ENCODE measurements at regions not wholly inside any gene's neighbourhood (a gene's known extent, or its start where the extent isn't known, plus 50 kb on each side); places are given as distances from the start of the nearest gene placed in this dataset.

- no peak for DNase-seq (ENCODE audit: low read depth)
- TF ChIP-seq CTCF (IDR thresholded peaks at IDR 0.05; ENCODE audit: low read depth, low read length, missing control alignments), result no peak
- H3K4me3 ChIP-seq (ENCODE audit: low read depth, low read length), result no peak overlapping the region
Observed at GRCh38 chr2:147086715-147087114, 758.1 kb upstream of the ACVR2A start.

GRCh38 chr2:147083664-147084063 lies 761.2 kb upstream of the ACVR2A start:
- H3K4me3 ChIP-seq (ENCODE audit: low read depth, low read length), result no peak overlapping the region
- no peak for TF ChIP-seq CTCF (IDR thresholded peaks at IDR 0.05; ENCODE audit: low read depth, low read length, missing control alignments)
- DNase-seq (ENCODE audit: low read depth), result no peak

GRCh38 chr2:147082850-147083522 lies 761.8 kb upstream of the ACVR2A start:
- no peak overlapping the region for H3K4me3 ChIP-seq (ENCODE audit: low read depth, low read length)
- peak; percentile 72 for DNase-seq (ENCODE audit: low read depth)
- peak; percentile 83 for TF ChIP-seq CTCF (IDR thresholded peaks at IDR 0.05; ENCODE audit: low read depth, low read length, missing control alignments)

DNA sequence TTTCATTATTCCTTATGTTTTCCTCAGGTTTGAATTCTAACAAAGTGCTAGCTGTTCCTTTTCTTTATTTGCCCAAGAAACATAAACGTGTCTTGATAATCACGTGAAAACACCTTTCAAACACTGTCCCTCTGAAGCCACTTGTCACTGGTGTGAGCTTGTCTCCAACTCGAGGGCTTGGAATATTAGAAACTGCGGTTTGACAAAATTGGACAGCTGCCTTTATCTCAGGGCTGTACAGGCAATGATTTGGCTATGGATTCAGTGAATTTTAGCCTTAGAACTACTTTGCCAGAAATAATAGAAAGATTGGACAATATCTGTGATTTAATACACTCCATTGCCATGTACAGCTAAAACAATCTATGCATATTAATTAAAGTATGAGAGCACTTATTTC lies 763.0 kb upstream of the ACVR2A start:
- no peak overlapping the region for H3K4me3 ChIP-seq (ENCODE audit: low read depth, low read length)
- TF ChIP-seq CTCF (IDR thresholded peaks at IDR 0.05; ENCODE audit: low read depth, low read length, missing control alignments), result no peak
- no peak for DNase-seq (ENCODE audit: low read depth)

- no peak overlapping the region for H3K4me3 ChIP-seq (ENCODE audit: low read depth, low read length)
- no peak for TF ChIP-seq CTCF (IDR thresholded peaks at IDR 0.05; ENCODE audit: low read depth, low read length, missing control alignments)
- DNase-seq (ENCODE audit: low read depth), result no peak
Observed at GRCh38 chr2:147076634-147077033, 768.2 kb upstream of the ACVR2A start.

DNA sequence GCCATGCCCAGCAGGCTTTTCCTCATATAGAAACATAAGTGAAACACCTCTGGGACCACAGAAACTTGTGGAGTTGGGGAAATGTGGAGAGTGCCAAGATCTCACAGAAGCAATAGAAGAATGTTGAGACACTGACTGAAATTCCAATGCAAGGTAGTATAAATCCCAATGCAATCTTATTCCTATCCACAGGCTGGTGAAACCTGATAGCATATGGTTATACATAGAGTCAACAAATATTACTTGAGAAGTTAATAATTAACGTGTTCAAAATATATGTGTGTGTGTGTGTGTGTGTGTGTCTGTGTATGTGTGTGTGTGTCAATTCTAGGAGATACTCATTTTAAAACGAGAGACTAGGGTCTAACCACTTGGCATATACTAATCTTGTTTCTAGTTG lies 776.8 kb upstream of the ACVR2A start:
- no peak for DNase-seq (ENCODE audit: low read depth)
- no peak overlapping the region for H3K4me3 ChIP-seq (ENCODE audit: low read depth, low read length)
- no peak for TF ChIP-seq CTCF (IDR thresholded peaks at IDR 0.05; ENCODE audit: low read depth, low read length, missing control alignments)

DNA sequence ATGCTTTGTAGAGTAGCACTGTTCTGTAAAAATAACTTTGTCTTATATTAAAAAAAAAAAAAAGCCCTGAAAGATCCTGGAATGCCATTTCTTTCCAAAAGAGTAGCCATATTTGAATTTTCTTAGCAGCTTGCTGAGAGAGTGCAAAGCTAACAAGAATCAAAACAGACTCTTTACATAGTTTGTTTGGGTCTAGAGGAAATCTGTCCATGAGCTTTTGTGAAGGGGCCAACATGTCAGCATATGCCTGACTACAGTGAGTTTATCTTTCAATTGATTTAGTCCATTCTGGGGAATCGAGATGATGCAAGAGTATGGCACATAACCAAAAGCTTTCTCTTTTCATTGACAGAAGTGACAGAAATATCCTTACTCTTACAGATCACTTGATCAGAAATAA lies 777.7 kb upstream of the ACVR2A start:
- no peak for DNase-seq (ENCODE audit: low read depth)
- TF ChIP-seq CTCF (IDR thresholded peaks at IDR 0.05; ENCODE audit: low read depth, low read length, missing control alignments), result no peak
- H3K4me3 ChIP-seq (ENCODE audit: low read depth, low read length), result no peak overlapping the region

Measured in GM12864 (cell line).